D721Med (cell line): ENCODE measurements at regions not wholly inside any gene's neighbourhood (a gene's known extent, or its start where the extent isn't known, plus 50 kb on each side); places are given as distances from the start of the nearest gene placed in this dataset.

Experiments
- DNase-seq: peaks from one replicate; pipeline ENCODE4 v3.0.0; 2011; ENCODE audit warnings: low spot score; ENCODE audit not compliant: insufficient read length
- FAIRE-seq: peaks from 2 replicates; lab custom pipeline; 2011; peaks lifted over from hg19 to GRCh38; lab: Jason Lieb, UNC
- TF ChIP-seq, protein P1 (sequence below): IDR thresholded peaks from 2 replicates; pipeline ENCODE4 v1.5.1; 2012; ENCODE audit warnings: mild to moderate bottlenecking, control low read depth; ENCODE audit not compliant: insufficient read depth; ENCODE audit errors: missing control alignments

GRCh38 chr3:127037021-127037400 lies 54.1 kb downstream of the PLXNA1 start:
- TF ChIP-seq, protein P1, sequence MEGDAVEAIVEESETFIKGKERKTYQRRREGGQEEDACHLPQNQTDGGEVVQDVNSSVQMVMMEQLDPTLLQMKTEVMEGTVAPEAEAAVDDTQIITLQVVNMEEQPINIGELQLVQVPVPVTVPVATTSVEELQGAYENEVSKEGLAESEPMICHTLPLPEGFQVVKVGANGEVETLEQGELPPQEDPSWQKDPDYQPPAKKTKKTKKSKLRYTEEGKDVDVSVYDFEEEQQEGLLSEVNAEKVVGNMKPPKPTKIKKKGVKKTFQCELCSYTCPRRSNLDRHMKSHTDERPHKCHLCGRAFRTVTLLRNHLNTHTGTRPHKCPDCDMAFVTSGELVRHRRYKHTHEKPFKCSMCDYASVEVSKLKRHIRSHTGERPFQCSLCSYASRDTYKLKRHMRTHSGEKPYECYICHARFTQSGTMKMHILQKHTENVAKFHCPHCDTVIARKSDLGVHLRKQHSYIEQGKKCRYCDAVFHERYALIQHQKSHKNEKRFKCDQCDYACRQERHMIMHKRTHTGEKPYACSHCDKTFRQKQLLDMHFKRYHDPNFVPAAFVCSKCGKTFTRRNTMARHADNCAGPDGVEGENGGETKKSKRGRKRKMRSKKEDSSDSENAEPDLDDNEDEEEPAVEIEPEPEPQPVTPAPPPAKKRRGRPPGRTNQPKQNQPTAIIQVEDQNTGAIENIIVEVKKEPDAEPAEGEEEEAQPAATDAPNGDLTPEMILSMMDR = no peak
- FAIRE-seq = no peak
- no peak for DNase-seq

- TF ChIP-seq, protein P1 = no peak
- DNase-seq (no peak), FAIRE-seq (no peak)
These were observed 54.5 kb downstream of the PLXNA1 start for GRCh38 chr3:127037418-127037841.

GRCh38 chr3:127037971-127038446 lies 55.1 kb downstream of the PLXNA1 start:
- DNase-seq = no peak
- TF ChIP-seq, protein P1 = no peak
- no peak for FAIRE-seq

DNA sequence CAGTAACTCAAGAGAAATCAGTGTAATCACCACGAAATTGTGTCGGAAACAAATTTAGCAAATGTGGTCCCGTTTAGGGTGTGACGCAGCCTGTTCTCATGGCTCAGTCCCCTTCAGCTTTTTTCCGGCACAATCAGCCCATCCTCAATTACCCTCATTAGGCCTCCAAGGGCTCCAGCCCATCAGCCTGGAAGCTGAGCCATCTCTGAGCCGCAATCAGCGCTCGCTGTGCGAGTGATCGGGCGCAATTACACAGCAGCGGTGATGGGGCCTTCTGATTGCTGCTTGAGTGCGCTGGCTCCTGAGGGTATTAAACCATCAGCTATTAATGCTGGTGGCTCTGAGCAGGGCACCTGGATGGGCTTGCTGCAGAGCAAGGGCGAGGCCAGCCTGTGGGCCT lies 55.6 kb downstream of the PLXNA1 start:
- DNase-seq (no peak), FAIRE-seq (no peak)
- TF ChIP-seq, protein P1 = no peak

- no peak for FAIRE-seq
- TF ChIP-seq, protein P1 = no peak
- no peak for DNase-seq
These were observed 56.1 kb downstream of the PLXNA1 start for GRCh38 chr3:127038923-127039581.

DNA sequence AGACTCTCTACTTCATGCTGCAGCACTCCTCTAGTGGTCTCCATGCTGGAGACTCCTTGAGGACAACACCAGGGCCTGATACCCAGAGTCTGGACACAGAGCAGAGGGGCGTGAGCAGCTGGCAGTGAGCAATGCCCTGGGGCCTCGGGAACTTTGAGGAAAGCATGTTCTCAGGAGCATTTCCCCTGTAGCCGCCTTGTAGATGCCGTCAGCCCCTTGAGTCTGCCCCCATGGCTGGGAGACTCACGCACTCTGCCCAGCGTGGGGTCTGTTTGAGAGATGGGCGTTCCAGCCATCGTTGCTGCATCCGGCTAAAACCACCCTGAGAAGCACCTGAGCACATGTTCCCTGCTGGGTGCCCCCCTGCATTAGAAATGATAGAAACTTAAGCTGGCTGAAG lies 56.8 kb downstream of the PLXNA1 start:
- FAIRE-seq = no peak
- TF ChIP-seq, protein P1 = no peak
- no peak for DNase-seq

DNA sequence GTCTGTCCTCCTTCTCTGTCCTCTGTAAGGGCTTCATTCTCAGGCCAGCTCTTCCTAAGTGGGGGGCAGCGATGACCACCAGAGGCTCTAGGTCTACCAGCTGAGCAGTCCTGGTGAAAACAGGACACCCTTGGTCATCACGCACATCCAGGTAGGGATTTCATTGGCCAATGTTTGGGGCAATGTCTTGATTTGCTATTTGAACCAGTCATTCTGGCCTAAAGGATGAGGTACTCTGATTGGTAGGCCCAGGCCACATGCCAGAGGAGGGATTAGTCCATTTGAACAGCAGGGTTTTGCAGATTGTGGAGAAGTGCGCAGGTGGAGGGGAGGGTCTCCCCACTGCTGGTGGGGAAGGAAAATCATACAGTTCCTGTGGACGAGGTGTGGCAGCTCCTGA lies 57.3 kb downstream of the PLXNA1 start:
- TF ChIP-seq, protein P1 = no peak
- FAIRE-seq (no peak), DNase-seq (no peak)
